CD4-positive, alpha-beta T cell (primary cell): ENCODE measurements at regions not wholly inside any gene's neighbourhood (a gene's known extent, or its start where the extent isn't known, plus 50 kb on each side); places are given as distances from the start of the nearest gene placed in this dataset.

ENCODE experiments used
- ATAC-seq: fragments of 200-7000 bp; cut with Tn5 transposase; one replicate; pipeline ENCODE4 v1.10.0; 2022; ENCODE audit warnings: mild to moderate bottlenecking; ENCODE audit not compliant: poor library complexity
- CTCF ChIA-PET: fragments of 350-600 bp; sonication (Branson Sonifier 250); formaldehyde crosslinking; loops from one replicate; lab custom pipeline; 2021; ENCODE audit warnings: antibody characterized with exemption, inconsistent platforms; lab: Charles Lee
- POLR2A ChIA-PET: fragments of 350-600 bp; sonication (Branson Sonifier 250); formaldehyde crosslinking; loops from one replicate; lab custom pipeline; 2021; ENCODE audit warnings: antibody characterized with exemption, inconsistent platforms; lab: Charles Lee
- DNase-seq, 14 experiments: peaks; one replicate each; pipeline ENCODE4 v3.0.0-alpha.2; 2013 to 2020; ENCODE audit warnings: mixed read lengths in 2 of 14
- H3K27ac ChIP-seq, 2 donors: one replicate each; pipeline versions ENCODE4 v1.5.1 to v1.7.0; 2013; ENCODE audit warnings: low read length in 2 of 2, low read depth in 1 of 2, mild to moderate bottlenecking in 1 of 2
- H3K27me3 ChIP-seq, 2 experiments: 1 replicate in 1 of 2; 2 replicates in 1 of 2; pipeline versions ENCODE4 v1.6.1 to v1.7.0; 2013; ENCODE audit warnings: low read length in 2 of 2, control low read depth in 1 of 2, mild to moderate bottlenecking in 1 of 2, moderate library complexity in 1 of 2; ENCODE audit not compliant: insufficient read depth in 2 of 2, control insufficient read depth in 1 of 2
- H3K36me3 ChIP-seq: one replicate; pipeline ENCODE4 v1.6.1; 2013; ENCODE audit warnings: low read length, control low read depth; ENCODE audit not compliant: insufficient read depth
- H3K4me1 ChIP-seq: one replicate; pipeline ENCODE4 v1.6.1; 2013; ENCODE audit warnings: low read length, control low read depth; ENCODE audit not compliant: insufficient read depth
- H3K4me3 ChIP-seq: one replicate; pipeline ENCODE4 v1.5.1; 2013; ENCODE audit warnings: mild to moderate bottlenecking, low read length, moderate library complexity
- H3K9me3 ChIP-seq, 2 experiments: 1 replicate in 1 of 2; 2 replicates in 1 of 2; pipeline versions ENCODE4 v1.6.1 to v1.7.0; 2013; ENCODE audit warnings: low read length in 2 of 2, mild to moderate bottlenecking in 2 of 2, control low read depth in 1 of 2, moderate library complexity in 1 of 2; ENCODE audit not compliant: control insufficient read depth in 1 of 2, insufficient read depth in 1 of 2
- H3K27ac Mint-ChIP-seq: one replicate; pipeline ENCODE4 v1.8.0; 2020; ENCODE audit warnings: mixed read lengths
- H3K27me3 Mint-ChIP-seq: one replicate; pipeline ENCODE4 v1.8.0; 2021; ENCODE audit warnings: mixed read lengths
- H3K36me3 Mint-ChIP-seq: one replicate; pipeline ENCODE4 v1.8.0; 2021; ENCODE audit warnings: low read depth, mixed read lengths
- H3K4me1 Mint-ChIP-seq: one replicate; pipeline ENCODE4 v1.8.0; 2021; ENCODE audit warnings: low read depth, mixed read lengths
- H3K4me3 Mint-ChIP-seq: one replicate; pipeline ENCODE4 v1.8.0; 2020; ENCODE audit warnings: mild to moderate bottlenecking, mixed read lengths
- H3K9me3 Mint-ChIP-seq: one replicate; pipeline ENCODE4 v1.8.0; 2020; ENCODE audit warnings: mixed read lengths
- CTCF ChIP-seq: fragments of 200-600 bp; IDR thresholded peaks from one replicate; pipeline ENCODE4 v1.8.0; 2022; ENCODE audit warnings: antibody characterized with exemption, mild to moderate bottlenecking
- intact Hi-C, 2 experiments: fragments of 100-400 bp; cut with DNase I in 1 of 2; cut with micrococcal nuclease in 1 of 2; formaldehyde crosslinking; loops; one replicate each; pipeline versions ENCODE4 v1.15.1 to v1.9.0; 2023 to 2025; cut with DNase I, micrococcal nuclease

GRCh38 chr10:124265776-124266467 lies 152.8 kb downstream of the OAT start:
- Histone ChIP-seq H3K27ac (no peak overlapping the region), H3K4me1 (no peaks in the 10 kb centered on the region), H3K27me3 (no peaks in the 10 kb centered on the region), H3K4me3 (no peak overlapping the region), H3K36me3 (no peaks in the 10 kb centered on the region), H3K9me3 (peaks cover 0 to 3% of the 10 kb centered on the region in 2 experiments)
- TF ChIP-seq CTCF, result no peak
- H3K4me1 Mint-ChIP-seq, result no peaks in the 10 kb centered on the region
- no peak for ATAC-seq
- no peaks in the 10 kb centered on the region for H3K36me3 Mint-ChIP-seq
- H3K27ac Mint-ChIP-seq, result no peak overlapping the region
- H3K9me3 Mint-ChIP-seq, result no peaks in the 10 kb centered on the region
- ChIA-PET POLR2A (no interaction called here), CTCF (no interaction called here)
- intact Hi-C loops, result no loop called here
- no peak overlapping the region for H3K4me3 Mint-ChIP-seq
- no peak for DNase-seq
- H3K27me3 Mint-ChIP-seq, result no peaks in the 10 kb centered on the region

GRCh38 chr10:124265391-124265745 lies 153.4 kb downstream of the OAT start:
- Histone ChIP-seq H3K9me3 (no peaks in the 10 kb centered on the region), H3K36me3 (no peaks in the 10 kb centered on the region), H3K4me3 (no peak overlapping the region), H3K27ac (no peak overlapping the region), H3K27me3 (no peaks in the 10 kb centered on the region), H3K4me1 (no peaks in the 10 kb centered on the region)
- POLR2A ChIA-PET, result no interaction called here
- no peak for TF ChIP-seq CTCF
- no peak overlapping the region for H3K4me3 Mint-ChIP-seq
- ATAC-seq, result no peak
- CTCF ChIA-PET, result no interaction called here
- no peaks in the 10 kb centered on the region for H3K4me1 Mint-ChIP-seq
- no peak overlapping the region for H3K27ac Mint-ChIP-seq
- H3K27me3 Mint-ChIP-seq, result no peaks in the 10 kb centered on the region
- DNase-seq, result no peak
- no peaks in the 10 kb centered on the region for H3K9me3 Mint-ChIP-seq
- no peaks in the 10 kb centered on the region for H3K36me3 Mint-ChIP-seq
- intact Hi-C loops, result no loop called here

- DNase-seq, result no peak
- POLR2A ChIA-PET, result no interaction called here
These were observed 153.9 kb downstream of the OAT start for GRCh38 chr10:124264711-124265390.

More at GRCh38 chr10:124264711-124265390, 153.9 kb downstream of the OAT start:
- H3K36me3 ChIP-seq, result no peaks in the 10 kb centered on the region
- Mint-ChIP-seq H3K27me3 (no peaks in the 10 kb centered on the region), H3K4me3 (no peak overlapping the region), H3K9me3 (no peaks in the 10 kb centered on the region), H3K4me1 (no peaks in the 10 kb centered on the region), H3K27ac (no peak overlapping the region), H3K36me3 (no peaks in the 10 kb centered on the region)
- no peak for ATAC-seq
- no peaks in the 10 kb centered on the region for H3K4me1 ChIP-seq
- CTCF ChIA-PET, result no interaction called here
- intact Hi-C loops, result no loop called here
- no peaks in the 10 kb centered on the region for H3K27me3 ChIP-seq
- H3K4me3 ChIP-seq, result no peak overlapping the region
- TF ChIP-seq CTCF, result no peak
- peaks cover 0 to under 1% of the 10 kb centered on the region in 2 experiments for H3K9me3 ChIP-seq
- no peak overlapping the region for H3K27ac ChIP-seq
